H1 (cell line): ENCODE measurements at regions not wholly inside any gene's neighbourhood (a gene's known extent, or its start where the extent isn't known, plus 50 kb on each side); places are given as distances from the start of the nearest gene placed in this dataset.

Source experiments
- CTCF ChIA-PET: fragments of 300-600 bp; sonication (Branson Sonifier 250); formaldehyde crosslinking; loops from one replicate; lab custom pipeline; 2021; ENCODE audit not compliant: partially characterized antibody; lab: Charles Lee
- POLR2A ChIA-PET: fragments of 300-600 bp; sonication (Branson Sonifier 250); formaldehyde crosslinking; loops from one replicate; lab custom pipeline; 2021; ENCODE audit warnings: inconsistent platforms; ENCODE audit not compliant: partially characterized antibody; lab: Charles Lee
- DNase-seq, 2 experiments: peaks; one replicate each; pipeline versions ENCODE4 v3.0.0 to v3.0.0-alpha.2; 2010 to 2022; ENCODE audit warnings: low spot score in 2 of 2, low read depth in 1 of 2, mixed read lengths in 1 of 2
- FAIRE-seq: peaks from 2 replicates; lab custom pipeline; 2011; peaks lifted over from hg19 to GRCh38; lab: Jason Lieb, UNC
- H2AFZ ChIP-seq: 2 replicates; pipeline ENCODE4 v1.8.1; 2012; ENCODE audit warnings: low read length, inconsistent platforms
- H2AK5ac ChIP-seq: 2 replicates; pipeline ENCODE4 v1.6.1; 2013; ENCODE audit warnings: low read depth, low read length
- H2BK120ac ChIP-seq: replicated peaks from 2 replicates; pipeline ENCODE3; 2013; ENCODE audit warnings: low read depth, low read length, inconsistent platforms
- H2BK12ac ChIP-seq: 2 replicates; pipeline ENCODE4 v1.6.1; 2013; ENCODE audit warnings: low read depth, low read length
- H2BK15ac ChIP-seq: 2 replicates; pipeline ENCODE4 v1.6.1; 2013; ENCODE audit warnings: low read length
- H2BK20ac ChIP-seq: 2 replicates; pipeline ENCODE4 v1.6.1; 2013; ENCODE audit warnings: low read length
- H2BK5ac ChIP-seq: 2 replicates; pipeline ENCODE4 v1.6.1; 2013; ENCODE audit warnings: low read depth, low read length
- H3K14ac ChIP-seq: 2 replicates; pipeline ENCODE4 v1.6.1; 2013; ENCODE audit warnings: inconsistent platforms; ENCODE audit not compliant: insufficient read length
- H3K18ac ChIP-seq: 2 replicates; pipeline ENCODE4 v1.6.1; 2013; ENCODE audit warnings: low read length; ENCODE audit errors: extremely low read depth
- H3K23ac ChIP-seq: 2 replicates; pipeline ENCODE4 v1.6.1; 2013; ENCODE audit warnings: inconsistent platforms; ENCODE audit not compliant: insufficient read length
- H3K23me2 ChIP-seq: 2 replicates; pipeline ENCODE4 v1.6.1; 2013; ENCODE audit warnings: low read depth, low read length
- H3K27ac ChIP-seq: 2 replicates; pipeline ENCODE4 v1.6.1; 2011; ENCODE audit warnings: low read depth, low read length, inconsistent platforms
- H3K27me3 ChIP-seq, 4 experiments: replicated peaks in 1 of 4; 1 replicate in 1 of 4; 2 replicates in 3 of 4; pipeline versions ENCODE4 v1.6.1 to v1.8.1; 2011 to 2013; ENCODE audit warnings: low read length in 3 of 4, mild to moderate bottlenecking in 3 of 4, inconsistent platforms in 2 of 4, mixed read lengths in 2 of 4, moderate library complexity in 1 of 4; ENCODE audit not compliant: control insufficient read depth in 3 of 4, insufficient read depth in 3 of 4; ENCODE audit errors: extremely low read depth in 1 of 4
- H3K36me3 ChIP-seq, 4 experiments: 2 replicates each; pipeline versions ENCODE4 v1.6.1 to v1.8.1; 2011 to 2013; ENCODE audit warnings: mild to moderate bottlenecking in 4 of 4, low read length in 3 of 4, moderate library complexity in 2 of 4, control low read depth in 1 of 4, inconsistent platforms in 1 of 4; ENCODE audit not compliant: insufficient read depth in 4 of 4, control insufficient read depth in 2 of 4
- H3K4ac ChIP-seq: replicated peaks from 2 replicates; pipeline ENCODE3; 2013; ENCODE audit warnings: low read length, low read depth, mixed read lengths, inconsistent platforms; ENCODE audit not compliant: insufficient read length
- H3K4me1 ChIP-seq, 4 experiments: replicated peaks in 1 of 4; 1 replicate in 1 of 4; 2 replicates in 3 of 4; pipeline versions ENCODE4 v1.6.1 to v1.8.1; 2011 to 2013; ENCODE audit warnings: low read length in 3 of 4, inconsistent platforms in 2 of 4, mixed read lengths in 1 of 4; ENCODE audit not compliant: insufficient read depth in 4 of 4, control insufficient read depth in 3 of 4
- H3K4me2 ChIP-seq, 2 experiments: 2 replicates each; pipeline versions ENCODE4 v1.6.1 to v1.8.1; 2011 to 2013; ENCODE audit warnings: low read depth in 2 of 2, low read length in 2 of 2, control low read depth in 1 of 2, inconsistent platforms in 1 of 2, mild to moderate bottlenecking in 1 of 2; ENCODE audit not compliant: insufficient read depth in 1 of 2
- H3K4me3 ChIP-seq, 4 experiments: fragments of 200-600, 300-600 bp in 1 of 4; sonication (generic), shearing (Covaris generic), sonication (Bioruptor Twin) in 1 of 4; 2 replicates each; pipeline versions ENCODE4 v1.5.1 to v1.8.1; 2011 to 2016; ENCODE audit warnings: low read length in 4 of 4, low read depth in 3 of 4, control low read depth in 2 of 4, inconsistent platforms in 2 of 4, mild to moderate bottlenecking in 2 of 4, mixed read lengths in 1 of 4, moderate library complexity in 1 of 4; ENCODE audit not compliant: insufficient read depth in 2 of 4; ENCODE audit errors: extremely low read depth in 1 of 4
- H3K56ac ChIP-seq: replicated peaks from 2 replicates; pipeline ENCODE3; 2013; ENCODE audit warnings: low read depth, mild to moderate bottlenecking, mixed read lengths, low read length, inconsistent platforms; ENCODE audit not compliant: insufficient read length
- H3K79me1 ChIP-seq: 2 replicates; pipeline ENCODE4 v1.6.1; 2013; ENCODE audit warnings: low read depth, low read length, control low read depth
- H3K79me2 ChIP-seq, 2 experiments: 2 replicates each; pipeline versions ENCODE4 v1.6.1 to v1.8.1; 2012 to 2013; ENCODE audit warnings: low read length in 2 of 2, mild to moderate bottlenecking in 2 of 2, inconsistent platforms in 1 of 2; ENCODE audit not compliant: insufficient read depth in 2 of 2, control insufficient read depth in 1 of 2
- H3K9ac ChIP-seq, 4 experiments: replicated peaks in 1 of 4; 1 replicate in 1 of 4; 2 replicates in 3 of 4; pipeline versions ENCODE4 v1.6.1 to v1.8.1; 2011 to 2013; ENCODE audit warnings: low read depth in 3 of 4, low read length in 3 of 4, control low read depth in 2 of 4, mild to moderate bottlenecking in 2 of 4, moderate library complexity in 2 of 4, inconsistent platforms in 1 of 4; ENCODE audit errors: extremely low read depth in 1 of 4
- H3K9me3 ChIP-seq, 2 experiments: 2 replicates each; pipeline versions ENCODE4 v1.6.1 to v1.8.1; 2012 to 2013; ENCODE audit warnings: mild to moderate bottlenecking in 2 of 2, moderate library complexity in 2 of 2, control low read depth in 1 of 2, inconsistent platforms in 1 of 2, low read depth in 1 of 2, low read length in 1 of 2, mixed read lengths in 1 of 2; ENCODE audit not compliant: insufficient read depth in 2 of 2
- H4K20me1 ChIP-seq, 2 experiments: replicated peaks in 1 of 2; 2 replicates each; pipeline versions ENCODE3 to v1.8.1; 2011 to 2013; ENCODE audit warnings: inconsistent platforms in 2 of 2, low read length in 2 of 2, mild to moderate bottlenecking in 1 of 2; ENCODE audit not compliant: insufficient read depth in 2 of 2, control insufficient read depth in 1 of 2
- H4K5ac ChIP-seq: 2 replicates; pipeline ENCODE4 v1.6.1; 2013; ENCODE audit warnings: low read length, low read depth, mixed read lengths, inconsistent platforms; ENCODE audit not compliant: insufficient read length
- H4K8ac ChIP-seq: 2 replicates; pipeline ENCODE4 v1.8.0; 2013; ENCODE audit warnings: mild to moderate bottlenecking, moderate library complexity, low read length, inconsistent platforms; ENCODE audit not compliant: insufficient read depth; ENCODE audit errors: extremely low read depth
- H4K91ac ChIP-seq: replicated peaks from 2 replicates; pipeline ENCODE3; 2013; ENCODE audit warnings: low read length, mixed read lengths, inconsistent platforms; ENCODE audit not compliant: insufficient read length
- CBX5 ChIP-seq: fragments of 300-800, 300-1000 bp; sonication (generic); IDR thresholded peaks from 2 replicates; pipeline ENCODE4 v1.7.1; 2016; ENCODE audit warnings: antibody characterized with exemption, low read length, low read depth
- CEBPB ChIP-seq: IDR thresholded peaks from 2 replicates; pipeline ENCODE4 v1.6.1; 2012; ENCODE audit warnings: low read depth, low read length
- CHD2 ChIP-seq: IDR thresholded peaks from 2 replicates; pipeline ENCODE4 v1.6.1; 2012; ENCODE audit warnings: low read length, improper control_type of control experiment
- GTF2F1 ChIP-seq: IDR thresholded peaks from 2 replicates; pipeline ENCODE4 v1.6.1; 2012; ENCODE audit warnings: low read depth, low read length, improper control_type of control experiment, borderline replicate concordance
- HDAC2 ChIP-seq, 2 experiments: fragments of 300-600 bp in 1 of 2; sonication (generic) in 1 of 2; IDR thresholded peaks; 2 replicates each; pipeline ENCODE4 v1.6.1; 2011 to 2012; ENCODE audit warnings: low read depth in 2 of 2, low read length in 2 of 2, mild to moderate bottlenecking in 2 of 2, moderate library complexity in 2 of 2, borderline replicate concordance in 1 of 2, inconsistent platforms in 1 of 2
- HDAC6 ChIP-seq: IDR thresholded peaks from one replicate; pipeline ENCODE4 v1.7.1; 2012; ENCODE audit warnings: low read depth, mild to moderate bottlenecking, inconsistent platforms, low read length, moderate library complexity
- RXRA ChIP-seq: IDR thresholded peaks from 2 replicates; pipeline ENCODE4 v1.6.1; 2011; ENCODE audit warnings: low read depth, mild to moderate bottlenecking, low read length, moderate library complexity; ENCODE audit not compliant: insufficient read depth
- SRF ChIP-seq: IDR thresholded peaks from 2 replicates; pipeline ENCODE4 v1.6.1; 2011; ENCODE audit warnings: mild to moderate bottlenecking, low read depth, low read length, moderate library complexity
- TAF1 ChIP-seq: IDR thresholded peaks from 2 replicates; pipeline ENCODE4 v1.6.1; 2011; ENCODE audit warnings: mild to moderate bottlenecking, low read depth, low read length
- TCF12 ChIP-seq: IDR thresholded peaks from 2 replicates; pipeline ENCODE4 v1.6.1; 2011; ENCODE audit warnings: low read depth, mild to moderate bottlenecking, low read length
- WGBS, 2 experiments: shearing (Covaris generic) in 1 of 2; methylation state at CpG; one replicate each; pipeline versions ENCODE4 v1.1.6 to v1.1.7; 2013 to 2015; ENCODE audit warnings: low lambda C conversion rate in 2 of 2, mixed read lengths in 2 of 2, inconsistent platforms in 1 of 2, low coverage in 1 of 2, missing lambda C conversion rate in 1 of 2; ENCODE audit not compliant: insufficient replicate concordance in 2 of 2, insufficient coverage in 1 of 2, insufficient read length in 1 of 2; ENCODE audit errors: extremely low coverage in 1 of 2, missing lambda C conversion rate in 1 of 2; 5-methylcytosine and 5-hydroxymethylcytosine counted together
- TF ChIP-seq, protein P1 (sequence below): IDR thresholded peaks from 2 replicates; pipeline ENCODE4 v1.6.1; 2012; ENCODE audit warnings: low read length, inconsistent platforms

DNA sequence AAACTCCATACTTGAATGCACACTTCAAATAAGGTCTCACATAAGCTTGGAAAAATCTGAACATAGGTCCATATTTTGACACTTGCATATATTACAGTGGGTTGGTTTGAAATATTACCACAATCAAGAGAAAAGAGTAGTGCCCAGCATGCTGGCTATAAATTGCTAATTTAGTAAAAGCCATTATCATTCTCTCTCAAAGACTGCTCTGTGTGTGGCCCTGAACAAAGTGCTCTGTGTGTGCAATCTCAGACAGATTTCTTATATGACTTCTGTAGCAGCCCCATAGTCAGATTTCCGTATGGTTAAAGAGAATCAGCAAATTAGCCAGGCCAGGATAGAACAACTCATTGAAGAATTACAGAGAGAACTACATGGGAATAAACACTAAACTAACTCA is 78.2 kb downstream of the LIG4 start:
- no peak overlapping the region for H3K18ac ChIP-seq
- no peaks in the 10 kb centered on the region for H3K79me1 ChIP-seq
- H3K36me3 ChIP-seq = no peaks in the 10 kb centered on the region
- H3K79me2 ChIP-seq = no peaks in the 10 kb centered on the region
- no peak overlapping the region for H2BK20ac ChIP-seq
- H2BK5ac ChIP-seq = no peak overlapping the region
- no peak overlapping the region for H4K8ac ChIP-seq
- no peaks in the 10 kb centered on the region for H4K20me1 ChIP-seq
- no peak overlapping the region for H2BK120ac ChIP-seq
- H2AK5ac ChIP-seq = no peak overlapping the region
- DNase-seq (no peak), FAIRE-seq (no peak)
- no peak overlapping the region for H3K4ac ChIP-seq
- no peaks in the 10 kb centered on the region for H3K23me2 ChIP-seq
- no peak overlapping the region for H4K91ac ChIP-seq
- no peak overlapping the region for H2BK15ac ChIP-seq
- H3K9ac ChIP-seq = no peak overlapping the region
- H3K27ac ChIP-seq = no peak overlapping the region
- H3K4me2 ChIP-seq = no peak overlapping the region
- ChIA-PET CTCF (no interaction called here), POLR2A (no interaction called here)
- no peaks in the 10 kb centered on the region; a peak in 1 of 4 replicates for H3K9me3 ChIP-seq
- 94% methylated on average over 1 of the region's 1 CpG; no CpG with 5 or more reads in 1 of the 2 experiments for WGBS, 2 experiments
- H3K23ac ChIP-seq = no peak overlapping the region
- no peaks in the 10 kb centered on the region for H3K27me3 ChIP-seq
- TF ChIP-seq CBX5 (no peak), GTF2F1 (no peak), HDAC6 (no peak), CEBPB (no peak), SRF (no peak), RXRA (no peak), TCF12 (no peak), TAF1 (no peak), CHD2 (no peak), HDAC2 (IDR thresholded peaks at IDR 0.05; ENCODE audit: borderline replicate concordance in 1 of 2, low read depth in 2 of 2, low read length in 2 of 2) (no peak)
- TF ChIP-seq, protein P1, sequence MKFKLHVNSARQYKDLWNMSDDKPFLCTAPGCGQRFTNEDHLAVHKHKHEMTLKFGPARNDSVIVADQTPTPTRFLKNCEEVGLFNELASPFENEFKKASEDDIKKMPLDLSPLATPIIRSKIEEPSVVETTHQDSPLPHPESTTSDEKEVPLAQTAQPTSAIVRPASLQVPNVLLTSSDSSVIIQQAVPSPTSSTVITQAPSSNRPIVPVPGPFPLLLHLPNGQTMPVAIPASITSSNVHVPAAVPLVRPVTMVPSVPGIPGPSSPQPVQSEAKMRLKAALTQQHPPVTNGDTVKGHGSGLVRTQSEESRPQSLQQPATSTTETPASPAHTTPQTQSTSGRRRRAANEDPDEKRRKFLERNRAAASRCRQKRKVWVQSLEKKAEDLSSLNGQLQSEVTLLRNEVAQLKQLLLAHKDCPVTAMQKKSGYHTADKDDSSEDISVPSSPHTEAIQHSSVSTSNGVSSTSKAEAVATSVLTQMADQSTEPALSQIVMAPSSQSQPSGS = no peak
- no peak overlapping the region for H4K5ac ChIP-seq
- H3K14ac ChIP-seq = no peak overlapping the region
- H2AFZ ChIP-seq = no peak overlapping the region
- H3K4me1 ChIP-seq = no peaks in the 10 kb centered on the region
- no peak overlapping the region for H3K56ac ChIP-seq
- H3K4me3 ChIP-seq = no peak overlapping the region
- H2BK12ac ChIP-seq = no peak overlapping the region
